Renal cortical epithelial cell (primary cell): ENCODE measurements at regions not wholly inside any gene's neighbourhood (a gene's known extent, or its start where the extent isn't known, plus 50 kb on each side); places are given as distances from the start of the nearest gene placed in this dataset.
A peak's percentile ranks its signal among the peaks of the same experiment; 100 is the strongest.
"Not testable (repeated sequence)": the region's sequence is repeated elsewhere in the genome, so short reads cannot be mapped to it uniquely, and the experiment has no call there.

Experiments
- DNase-seq: peaks from one replicate; pipeline ENCODE4 v3.0.0-alpha.2; 2011; ENCODE audit warnings: low read depth

GRCh38 chr10:46749003-46749402 lies 162.2 kb upstream of the PTPN20 start:
- DNase-seq = not testable (repeated sequence)

- DNase-seq = not testable (repeated sequence)
These were observed 161.8 kb upstream of the PTPN20 start for GRCh38 chr10:46749470-46749869.

GRCh38 chr10:46753763-46754162 lies 157.5 kb upstream of the PTPN20 start:
- DNase-seq = not testable (repeated sequence)

GRCh38 chr10:46761471-46761870 lies 149.8 kb upstream of the PTPN20 start:
- not testable (repeated sequence) for DNase-seq

- DNase-seq = not testable (repeated sequence)
These were observed 142.5 kb upstream of the PTPN20 start for GRCh38 chr10:46768515-46769291.

- not testable (repeated sequence) for DNase-seq
These were observed 137.9 kb upstream of the PTPN20 start for GRCh38 chr10:46773178-46773896.

- not testable (repeated sequence) for DNase-seq
These were observed 137.4 kb upstream of the PTPN20 start for GRCh38 chr10:46773897-46774236.

- DNase-seq = not testable (repeated sequence)
These were observed 136.9 kb upstream of the PTPN20 start for GRCh38 chr10:46774366-46774765.

GRCh38 chr10:46774945-46775667 lies 136.1 kb upstream of the PTPN20 start:
- not testable (repeated sequence) for DNase-seq

- not testable (repeated sequence) for DNase-seq
These were observed 135.6 kb upstream of the PTPN20 start for GRCh38 chr10:46775668-46776059.

- peak; percentile 83 for DNase-seq
These were observed 131.7 kb upstream of the PTPN20 start for GRCh38 chr10:46779571-46779970.

GRCh38 chr10:46780164-46780563 lies 131.1 kb upstream of the PTPN20 start:
- peak; percentile 89 for DNase-seq

GRCh38 chr10:46781001-46781400 lies 130.2 kb upstream of the PTPN20 start:
- DNase-seq = peak; percentile 14

GRCh38 chr10:46782001-46782874 lies 129.0 kb upstream of the PTPN20 start:
- DNase-seq = peak; percentile 78

GRCh38 chr10:46784665-46785064 lies 126.6 kb upstream of the PTPN20 start:
- not testable (repeated sequence) for DNase-seq

GRCh38 chr10:46786125-46786517 lies 125.1 kb upstream of the PTPN20 start:
- not testable (repeated sequence) for DNase-seq

GRCh38 chr10:46786518-46787320 lies 124.5 kb upstream of the PTPN20 start:
- peak; percentile 35 for DNase-seq

- DNase-seq = peak; percentile 79
These were observed 124.0 kb upstream of the PTPN20 start for GRCh38 chr10:46787321-46787615.

- DNase-seq = not testable (repeated sequence)
These were observed 118.4 kb upstream of the PTPN20 start for GRCh38 chr10:46792657-46793357.

GRCh38 chr10:46796351-46796750 lies 114.9 kb upstream of the PTPN20 start:
- not testable (repeated sequence) for DNase-seq
